WTC11 (cell line): ENCODE measurements at regions not wholly inside any gene's neighbourhood (a gene's known extent, or its start where the extent isn't known, plus 50 kb on each side); places are given as distances from the start of the nearest gene placed in this dataset.

Experiments used
- ATAC-seq: fragments of 200-7000 bp; cut with Tn5 transposase; 2 replicates; pipeline ENCODE4 v1.10.0; 2021; ENCODE audit warnings: mild to moderate bottlenecking, moderate library complexity
- CTCF ChIA-PET: fragments of 300-600 bp; sonication (Branson Sonifier 250); formaldehyde crosslinking; loops from one replicate; lab custom pipeline; 2021; ENCODE audit warnings: antibody characterized with exemption; lab: Charles Lee
- POLR2A ChIA-PET: fragments of 350-600 bp; sonication (Branson Sonifier 250); formaldehyde crosslinking; loops from one replicate; lab custom pipeline; 2021; ENCODE audit warnings: antibody characterized with exemption; lab: Charles Lee
- DNase-seq: peaks from one replicate; pipeline ENCODE4 v3.0.0; 2021; ENCODE audit warnings: low spot score
- H3K27ac Mint-ChIP-seq: 2 replicates; pipeline ENCODE4 v1.8.0; 2021; ENCODE audit warnings: mixed read lengths
- H3K27me3 Mint-ChIP-seq: 2 replicates; pipeline ENCODE4 v1.8.0; 2021; ENCODE audit warnings: low read depth, mild to moderate bottlenecking, moderate library complexity, mixed read lengths
- H3K36me3 Mint-ChIP-seq: 2 replicates; pipeline ENCODE4 v1.8.0; 2021; ENCODE audit warnings: mixed read lengths
- H3K4me1 Mint-ChIP-seq: 2 replicates; pipeline ENCODE4 v1.8.0; 2022; ENCODE audit warnings: mixed read lengths
- H3K4me3 Mint-ChIP-seq: 2 replicates; pipeline ENCODE4 v1.8.0; 2021; ENCODE audit warnings: mild to moderate bottlenecking, moderate library complexity, mixed read lengths
- H3K9me3 Mint-ChIP-seq: 2 replicates; pipeline ENCODE4 v1.8.0; 2021; ENCODE audit warnings: mixed read lengths
- ATF1 ChIP-seq: sonication (generic); formaldehyde crosslinking; IDR thresholded peaks from 2 replicates; pipeline ENCODE4 v1.8.1; 2023; ENCODE audit warnings: mild to moderate bottlenecking, moderate library complexity, missing genetic modification reagents
- ATF6 ChIP-seq: sonication (generic); formaldehyde crosslinking; IDR thresholded peaks from 2 replicates; pipeline ENCODE4 v1.8.1; 2023; ENCODE audit warnings: mild to moderate bottlenecking, missing genetic modification reagents
- CBFB ChIP-seq: sonication (generic); formaldehyde crosslinking; IDR thresholded peaks from 2 replicates; pipeline ENCODE4 v1.8.1; 2022; ENCODE audit warnings: mild to moderate bottlenecking, low read depth, missing genetic modification reagents
- CREB1 ChIP-seq: sonication (generic); formaldehyde crosslinking; IDR thresholded peaks from 2 replicates; pipeline ENCODE4 v1.8.0; 2023; ENCODE audit warnings: mild to moderate bottlenecking, missing genetic modification reagents
- CREM ChIP-seq: sonication (generic); formaldehyde crosslinking; IDR thresholded peaks from 2 replicates; pipeline ENCODE4 v1.8.1; 2022; ENCODE audit warnings: mild to moderate bottlenecking, missing genetic modification reagents, moderate library complexity
- CTCF ChIP-seq: fragments of 200-600 bp; IDR thresholded peaks from 2 replicates; pipeline ENCODE4 v1.8.0; 2022; ENCODE audit warnings: antibody characterized with exemption
- E2F5 ChIP-seq: sonication (generic); formaldehyde crosslinking; IDR thresholded peaks from 2 replicates; pipeline ENCODE4 v1.8.1; 2022; ENCODE audit warnings: mild to moderate bottlenecking, moderate library complexity, missing genetic modification reagents
- ESRRA ChIP-seq: sonication (generic); formaldehyde crosslinking; IDR thresholded peaks from 2 replicates; pipeline ENCODE4 v1.8.1; 2022; ENCODE audit warnings: mild to moderate bottlenecking, missing genetic modification reagents, borderline replicate concordance
- GABPB1 ChIP-seq: sonication (generic); formaldehyde crosslinking; IDR thresholded peaks from 2 replicates; pipeline ENCODE4 v1.8.1; 2023; ENCODE audit warnings: mild to moderate bottlenecking, missing genetic modification reagents
- HMGXB4 ChIP-seq: sonication (generic); formaldehyde crosslinking; IDR thresholded peaks from 2 replicates; pipeline ENCODE4 v1.8.1; 2023; ENCODE audit warnings: mild to moderate bottlenecking, moderate library complexity, missing genetic modification reagents
- KAT7 ChIP-seq: sonication (generic); formaldehyde crosslinking; IDR thresholded peaks from 2 replicates; pipeline ENCODE4 v1.8.1; 2023; ENCODE audit warnings: missing genetic modification reagents, mild to moderate bottlenecking, borderline replicate concordance
- MAX ChIP-seq: sonication (generic); formaldehyde crosslinking; IDR thresholded peaks from 2 replicates; pipeline ENCODE4 v1.8.0; 2022; ENCODE audit warnings: mild to moderate bottlenecking, missing genetic modification reagents
- MXD4 ChIP-seq: fragments of 250-450 bp; sonication (Bioruptor Pico); IDR thresholded peaks from 2 replicates; pipeline ENCODE4 v1.8.0; 2021; ENCODE audit warnings: mild to moderate bottlenecking, moderate library complexity, borderline replicate concordance
- NFATC4 ChIP-seq: fragments of 250-450 bp; sonication (Bioruptor Pico); IDR thresholded peaks from 2 replicates; pipeline ENCODE4 v1.9.0; 2021; ENCODE audit warnings: mild to moderate bottlenecking
- NFE2L1 ChIP-seq: sonication (generic); formaldehyde crosslinking; IDR thresholded peaks from 2 replicates; pipeline ENCODE4 v1.8.1; 2023; ENCODE audit warnings: missing genetic modification reagents
- SOX15 ChIP-seq: fragments of 250-450 bp; sonication (Bioruptor Pico); IDR thresholded peaks from 2 replicates; pipeline ENCODE4 v1.9.0; 2021; ENCODE audit warnings: mild to moderate bottlenecking
- TP53 ChIP-seq: sonication (generic); formaldehyde crosslinking; IDR thresholded peaks from 2 replicates; pipeline ENCODE4 v1.8.1; 2023; ENCODE audit warnings: mild to moderate bottlenecking, missing genetic modification reagents
- USF1 ChIP-seq: sonication (generic); formaldehyde crosslinking; IDR thresholded peaks from 2 replicates; pipeline ENCODE4 v1.8.0; 2022; ENCODE audit warnings: mild to moderate bottlenecking, missing genetic modification reagents
- ZBTB21 ChIP-seq: sonication (generic); formaldehyde crosslinking; IDR thresholded peaks from 2 replicates; pipeline ENCODE4 v1.8.1; 2023; ENCODE audit warnings: mild to moderate bottlenecking, missing genetic modification reagents, borderline replicate concordance
- ZMAT4 ChIP-seq: fragments of 250-450 bp; sonication (Bioruptor Pico); IDR thresholded peaks from 2 replicates; pipeline ENCODE4 v1.9.0; 2021; ENCODE audit warnings: mild to moderate bottlenecking
- ZNF219 ChIP-seq: sonication (generic); formaldehyde crosslinking; IDR thresholded peaks from 2 replicates; pipeline ENCODE4 v1.8.0; 2023; ENCODE audit warnings: missing genetic modification reagents, mild to moderate bottlenecking, borderline replicate concordance
- ZNF423 ChIP-seq: fragments of 250-450 bp; sonication (Bioruptor Pico); IDR thresholded peaks from 2 replicates; pipeline ENCODE4 v2.1.2; 2022; ENCODE audit warnings: mild to moderate bottlenecking, moderate library complexity
- ZNF425 ChIP-seq: fragments of 250-450 bp; sonication (Bioruptor Pico); conservative IDR thresholded peaks from 2 replicates; pipeline ENCODE4 v1.9.0; 2021; ENCODE audit warnings: mild to moderate bottlenecking

- TF ChIP-seq HMGXB4 (CRISPR knock-in tag) (no peak), MAX (CRISPR knock-in tag) (no peak)
Observed at GRCh38 chr17:13154930-13155329, 137.1 kb upstream of the ELAC2 start (continued).

- Mint-ChIP-seq H3K4me3 (no peak overlapping the region), H3K4me1 (no peaks in the 10 kb centered on the region), H3K36me3 (peaks cover 3% of the 10 kb centered on the region; the same call in 1 of the 2 replicates), H3K9me3 (peaks cover 4% of the 10 kb centered on the region), H3K27me3 (no peaks in the 10 kb centered on the region), H3K27ac (no peak overlapping the region)
- POLR2A ChIA-PET, result no interaction called here
- TF ChIP-seq CREM (no peak), ESRRA (no peak), ATF1 (no peak), CTCF (no peak), USF1 (CRISPR knock-in tag) (no peak), TP53 (CRISPR knock-in tag) (no peak), SOX15 (CRISPR knock-in tag) (no peak), KAT7 (CRISPR knock-in tag) (no peak), CREB1 (CRISPR knock-in tag) (no peak), NFATC4 (CRISPR knock-in tag) (no peak), ATF6 (no peak), ZMAT4 (CRISPR knock-in tag) (no peak), GABPB1 (CRISPR knock-in tag) (no peak)
- DNase-seq, result no peak
- ATAC-seq, result no peak
- CTCF ChIA-PET, result interaction anchor here (1.2 kb wide), 1 partner anchor 40 kb away, joined by 5 read pairs; no protein-coding TSS in a partner anchor
Observed at GRCh38 chr17:13154398-13154797, 136.6 kb upstream of the ELAC2 start.

GRCh38 chr17:13153036-13153435 lies 135.2 kb upstream of the ELAC2 start:
- ATAC-seq, result no peak
- Mint-ChIP-seq H3K27me3 (no peaks in the 10 kb centered on the region), H3K4me1 (no peaks in the 10 kb centered on the region), H3K9me3 (peaks cover 4% of the 10 kb centered on the region), H3K27ac (no peak overlapping the region), H3K36me3 (peaks cover 3% of the 10 kb centered on the region; the same call in 1 of the 2 replicates), H3K4me3 (no peak overlapping the region)
- no peak for DNase-seq
- CTCF ChIA-PET, result no interaction called here
- POLR2A ChIA-PET, result no interaction called here
- TF ChIP-seq E2F5 (no peak), ZBTB21 (no peak), ZNF423 (CRISPR knock-in tag) (no peak), NFE2L1 (no peak), MXD4 (no peak), CREM (no peak), ZNF425 (CRISPR knock-in tag) (no peak), ZNF219 (CRISPR knock-in tag) (no peak), CBFB (CRISPR knock-in tag) (no peak)
